Fibroblast of lung (primary cell): ENCODE measurements at regions not wholly inside any gene's neighbourhood (a gene's known extent, or its start where the extent isn't known, plus 50 kb on each side); places are given as distances from the start of the nearest gene placed in this dataset.

Experiments used
- DNase-seq, 2 donors: peaks; one replicate each; pipeline versions ENCODE4 v3.0.0 to v3.0.0-alpha.2; 2010; ENCODE audit warnings: low read depth in 2 of 2
- H2AFZ ChIP-seq: 2 replicates; pipeline ENCODE4 v1.5.1; 2012; ENCODE audit warnings: low read length, control low read depth, inconsistent platforms
- H3K27ac ChIP-seq: 2 replicates; pipeline ENCODE4 v1.5.1; 2011; ENCODE audit warnings: low read length, control low read depth; ENCODE audit not compliant: insufficient read depth
- H3K27me3 ChIP-seq: 2 replicates; pipeline ENCODE4 v1.5.1; 2011; ENCODE audit warnings: mild to moderate bottlenecking, low read length; ENCODE audit not compliant: control insufficient read depth, insufficient read depth
- H3K36me3 ChIP-seq: 2 replicates; pipeline ENCODE4 v1.5.1; 2011; ENCODE audit warnings: low read length; ENCODE audit not compliant: control insufficient read depth, insufficient read depth
- H3K4me1 ChIP-seq: 2 replicates; pipeline ENCODE4 v1.5.1; 2011; ENCODE audit warnings: low read length; ENCODE audit not compliant: control insufficient read depth, insufficient read depth; ENCODE audit errors: extremely low read depth
- H3K4me2 ChIP-seq: 2 replicates; pipeline ENCODE4 v1.5.1; 2011; ENCODE audit warnings: low read length, control low read depth; ENCODE audit not compliant: insufficient read depth; ENCODE audit errors: extremely low read depth
- H3K4me3 ChIP-seq, 4 experiments: fragments of 200-600 bp in 1 of 4; sonication (generic) in 1 of 4; replicated peaks in 1 of 4; 2 replicates each; pipeline ENCODE4 v1.5.1; 2011 to 2016; ENCODE audit warnings: low read length in 4 of 4, low read depth in 3 of 4, mild to moderate bottlenecking in 3 of 4, control low read depth in 2 of 4, inconsistent platforms in 1 of 4, mixed read lengths in 1 of 4; ENCODE audit not compliant: insufficient read depth in 1 of 4; ENCODE audit errors: control extremely low read depth in 1 of 4
- H3K79me2 ChIP-seq: 2 replicates; pipeline ENCODE4 v1.5.1; 2012; ENCODE audit warnings: mild to moderate bottlenecking, low read length, inconsistent platforms; ENCODE audit not compliant: control insufficient read depth, insufficient read depth
- H3K9ac ChIP-seq: 2 replicates; pipeline ENCODE4 v1.5.1; 2011; ENCODE audit warnings: mild to moderate bottlenecking, low read length, control low read depth; ENCODE audit not compliant: insufficient read depth
- H3K9me3 ChIP-seq: 2 replicates; pipeline ENCODE4 v1.5.1; 2012; ENCODE audit warnings: low read depth, low read length; ENCODE audit not compliant: control insufficient read depth, insufficient read depth
- H4K20me1 ChIP-seq: 2 replicates; pipeline ENCODE4 v1.5.1; 2011; ENCODE audit warnings: low read length; ENCODE audit not compliant: control insufficient read depth, insufficient read depth; ENCODE audit errors: extremely low read depth
- CTCF ChIP-seq, 2 donors: IDR thresholded peaks in 1 of 2; conservative IDR thresholded peaks in 1 of 2; 1 replicate in 1 of 2; 2 replicates in 1 of 2; pipeline ENCODE4 v1.5.1; 2011 to 2012; ENCODE audit warnings: low read length in 2 of 2, control low read depth in 1 of 2, inconsistent platforms in 1 of 2, low read depth in 1 of 2, mild to moderate bottlenecking in 1 of 2
- EZH2 ChIP-seq: IDR thresholded peaks from 2 replicates; pipeline ENCODE4 v1.5.1; 2012; ENCODE audit warnings: low read length, control low read depth, mild to moderate bottlenecking; ENCODE audit errors: missing control alignments

GRCh38 chr18:1173593-1173992 is 268.9 kb downstream of the ADCYAP1 start:
- Histone ChIP-seq H3K4me2 (no peak overlapping the region), H3K9me3 (no peaks in the 10 kb centered on the region), H3K9ac (no peak overlapping the region), H3K27ac (no peak overlapping the region), H3K4me1 (no peaks in the 10 kb centered on the region), H3K4me3 (no peak overlapping the region), H3K79me2 (no peaks in the 10 kb centered on the region), H3K36me3 (no peaks in the 10 kb centered on the region), H2AFZ (no peak overlapping the region), H4K20me1 (no peaks in the 10 kb centered on the region), H3K27me3 (no peaks in the 10 kb centered on the region)
- DNase-seq: no peak
- TF ChIP-seq EZH2: no peak
- TF ChIP-seq CTCF (conservative IDR thresholded peaks at IDR 0.05 in 1 of 2, IDR thresholded peaks at IDR 0.05 in 1 of 2; ENCODE audit: low read depth in 1 of 2, low read length in 2 of 2): no peak

GRCh38 chr18:1177232-1177631 is 272.6 kb downstream of the ADCYAP1 start:
- DNase-seq: no peak
- no peaks in the 10 kb centered on the region for H3K79me2 ChIP-seq
- no peak overlapping the region for H3K4me3 ChIP-seq
- H3K9me3 ChIP-seq: no peaks in the 10 kb centered on the region
- no peaks in the 10 kb centered on the region for H3K36me3 ChIP-seq
- no peaks in the 10 kb centered on the region for H3K27me3 ChIP-seq
- no peak overlapping the region for H3K9ac ChIP-seq
- H3K4me2 ChIP-seq: no peak overlapping the region
- H2AFZ ChIP-seq: no peak overlapping the region
- no peaks in the 10 kb centered on the region for H3K4me1 ChIP-seq
- TF ChIP-seq CTCF (conservative IDR thresholded peaks at IDR 0.05 in 1 of 2, IDR thresholded peaks at IDR 0.05 in 1 of 2; ENCODE audit: low read depth in 1 of 2, low read length in 2 of 2) (no peak), EZH2 (no peak)
- no peak overlapping the region for H3K27ac ChIP-seq
- H4K20me1 ChIP-seq: no peaks in the 10 kb centered on the region

GRCh38 chr18:1191341-1191740 is 286.7 kb downstream of the ADCYAP1 start:
- Histone ChIP-seq H3K27me3 (no peaks in the 10 kb centered on the region), H3K27ac (no peak overlapping the region), H3K4me3 (no peak overlapping the region), H3K9ac (no peak overlapping the region), H4K20me1 (no peaks in the 10 kb centered on the region), H2AFZ (no peak overlapping the region), H3K79me2 (no peaks in the 10 kb centered on the region), H3K36me3 (no peaks in the 10 kb centered on the region), H3K9me3 (no peaks in the 10 kb centered on the region), H3K4me1 (no peaks in the 10 kb centered on the region), H3K4me2 (no peak overlapping the region)
- no peak for TF ChIP-seq EZH2
- no peak for TF ChIP-seq CTCF (conservative IDR thresholded peaks at IDR 0.05 in 1 of 2, IDR thresholded peaks at IDR 0.05 in 1 of 2; ENCODE audit: low read depth in 1 of 2, low read length in 2 of 2)
- no peak for DNase-seq
